ENCODE measurements at regions not wholly inside any gene's neighbourhood (a gene's known extent, or its start where the extent isn't known, plus 50 kb on each side); places are given as distances from the start of the nearest gene placed in this dataset.

- TF ChIP-seq ZNF341 (tag by site-specific recombination; IDR thresholded peaks at IDR 0.05; ENCODE audit: low read depth) (no peak), EGR2 (tag by site-specific recombination; IDR thresholded peaks at IDR 0.05; ENCODE audit: low read depth) (no peak), ZNF596 (tag by site-specific recombination; IDR thresholded peaks at IDR 0.05) (no peak), ZNF18 (tag by site-specific recombination; IDR thresholded peaks at IDR 0.05) (no peak), BCL11A (tag by site-specific recombination; IDR thresholded peaks at IDR 0.05; ENCODE audit: low read depth) (no peak), ZNF26 (tag by site-specific recombination; IDR thresholded peaks at IDR 0.05) (no peak), HOXD13 (CRISPR knock-in tag; IDR thresholded peaks at IDR 0.05; ENCODE audit: borderline replicate concordance) (no peak), PRDM6 (tag by site-specific recombination; IDR thresholded peaks at IDR 0.05) (no peak), ZNF274 (IDR thresholded peaks at IDR 0.05; ENCODE audit: low read length) (no peak), ZNF274 (tag by site-specific recombination; IDR thresholded peaks at IDR 0.05; ENCODE audit: borderline replicate concordance) (no peak), ZNF10 (tag by site-specific recombination; IDR thresholded peaks at IDR 0.05) (no peak), ZNF175 (tag by site-specific recombination; IDR thresholded peaks at IDR 0.05) (no peak), ZBTB10 (tag by site-specific recombination; IDR thresholded peaks at IDR 0.05) (no peak), ZNF48 (tag by site-specific recombination; IDR thresholded peaks at IDR 0.05) (no peak), ZNF514 (tag by site-specific recombination; IDR thresholded peaks at IDR 0.05) (no peak), ZNF660 (tag by site-specific recombination; IDR thresholded peaks at IDR 0.05) (no peak), ZNF785 (tag by site-specific recombination; IDR thresholded peaks at IDR 0.05) (no peak), YY1 (tag by site-specific recombination; IDR thresholded peaks at IDR 0.05) (no peak)
- TF ChIP-seq, protein P1, sequence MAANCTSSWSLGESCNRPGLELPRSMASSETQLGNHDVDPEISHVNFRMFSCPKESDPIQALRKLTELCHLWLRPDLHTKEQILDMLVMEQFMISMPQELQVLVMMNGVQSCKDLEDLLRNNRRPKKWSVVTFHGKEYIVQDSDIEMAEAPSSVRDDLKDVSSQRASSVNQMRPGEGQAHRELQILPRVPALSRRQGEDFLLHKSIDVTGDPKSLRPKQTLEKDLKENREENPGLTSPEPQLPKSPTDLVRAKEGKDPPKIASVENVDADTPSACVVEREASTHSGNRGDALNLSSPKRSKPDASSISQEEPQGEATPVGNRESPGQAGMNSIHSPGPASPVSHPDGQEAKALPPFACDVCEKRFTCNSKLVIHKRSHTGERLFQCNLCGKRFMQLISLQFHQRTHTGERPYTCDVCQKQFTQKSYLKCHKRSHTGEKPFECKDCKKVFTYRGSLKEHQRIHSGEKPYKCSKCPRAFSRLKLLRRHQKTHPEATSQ (tag by site-specific recombination; IDR thresholded peaks at IDR 0.05), result no peak
- TF ChIP-seq, protein P2, sequence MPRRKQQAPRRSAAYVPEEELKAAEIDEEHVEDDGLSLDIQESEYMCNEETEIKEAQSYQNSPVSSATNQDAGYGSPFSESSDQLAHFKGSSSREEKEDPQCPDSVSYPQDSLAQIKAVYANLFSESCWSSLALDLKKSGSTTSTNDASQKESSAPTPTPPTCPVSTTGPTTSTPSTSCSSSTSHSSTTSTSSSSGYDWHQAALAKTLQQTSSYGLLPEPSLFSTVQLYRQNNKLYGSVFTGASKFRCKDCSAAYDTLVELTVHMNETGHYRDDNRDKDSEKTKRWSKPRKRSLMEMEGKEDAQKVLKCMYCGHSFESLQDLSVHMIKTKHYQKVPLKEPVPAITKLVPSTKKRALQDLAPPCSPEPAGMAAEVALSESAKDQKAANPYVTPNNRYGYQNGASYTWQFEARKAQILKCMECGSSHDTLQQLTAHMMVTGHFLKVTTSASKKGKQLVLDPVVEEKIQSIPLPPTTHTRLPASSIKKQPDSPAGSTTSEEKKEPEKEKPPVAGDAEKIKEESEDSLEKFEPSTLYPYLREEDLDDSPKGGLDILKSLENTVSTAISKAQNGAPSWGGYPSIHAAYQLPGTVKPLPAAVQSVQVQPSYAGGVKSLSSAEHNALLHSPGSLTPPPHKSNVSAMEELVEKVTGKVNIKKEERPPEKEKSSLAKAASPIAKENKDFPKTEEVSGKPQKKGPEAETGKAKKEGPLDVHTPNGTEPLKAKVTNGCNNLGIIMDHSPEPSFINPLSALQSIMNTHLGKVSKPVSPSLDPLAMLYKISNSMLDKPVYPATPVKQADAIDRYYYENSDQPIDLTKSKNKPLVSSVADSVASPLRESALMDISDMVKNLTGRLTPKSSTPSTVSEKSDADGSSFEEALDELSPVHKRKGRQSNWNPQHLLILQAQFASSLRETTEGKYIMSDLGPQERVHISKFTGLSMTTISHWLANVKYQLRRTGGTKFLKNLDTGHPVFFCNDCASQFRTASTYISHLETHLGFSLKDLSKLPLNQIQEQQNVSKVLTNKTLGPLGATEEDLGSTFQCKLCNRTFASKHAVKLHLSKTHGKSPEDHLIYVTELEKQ (tag by site-specific recombination; IDR thresholded peaks at IDR 0.05; ENCODE audit: borderline replicate concordance), result no peak
- TF ChIP-seq, protein P3, sequence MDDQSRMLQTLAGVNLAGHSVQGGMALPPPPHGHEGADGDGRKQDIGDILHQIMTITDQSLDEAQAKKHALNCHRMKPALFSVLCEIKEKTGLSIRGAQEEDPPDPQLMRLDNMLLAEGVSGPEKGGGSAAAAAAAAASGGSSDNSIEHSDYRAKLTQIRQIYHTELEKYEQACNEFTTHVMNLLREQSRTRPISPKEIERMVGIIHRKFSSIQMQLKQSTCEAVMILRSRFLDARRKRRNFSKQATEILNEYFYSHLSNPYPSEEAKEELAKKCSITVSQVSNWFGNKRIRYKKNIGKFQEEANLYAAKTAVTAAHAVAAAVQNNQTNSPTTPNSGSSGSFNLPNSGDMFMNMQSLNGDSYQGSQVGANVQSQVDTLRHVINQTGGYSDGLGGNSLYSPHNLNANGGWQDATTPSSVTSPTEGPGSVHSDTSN (CRISPR knock-in tag; IDR thresholded peaks at IDR 0.05), result no peak
- Histone ChIP-seq H3K9me3 (ENCODE audit: control insufficient read depth, insufficient read depth, low read depth, low read length) (no peaks in the 10 kb centered on the region), H3K27ac (ENCODE audit: extremely low read depth, low read depth, low read length) (no peak overlapping the region), H3K4me3 (ENCODE audit: low read depth, low read length) (no peak overlapping the region), H3K36me3 (ENCODE audit: control insufficient read depth in 2 of 2, insufficient read depth in 1 of 2, low read length in 2 of 2) (no peaks in the 10 kb centered on the region), H3K4me1 (ENCODE audit: control insufficient read depth, insufficient read depth, low read length) (no peaks in the 10 kb centered on the region)
- POLR2A ChIA-PET, result no interaction called here
- CTCF ChIA-PET, result no interaction called here
These were observed 341.0 kb upstream of the TNRC6C start for GRCh38 chr17:77617516-77617915.
